NCI-H2029 treated with DMSO at 0.1 percent for 48 hours (cell line): ENCODE measurements at regions not wholly inside any gene's neighbourhood (a gene's known extent, or its start where the extent isn't known, plus 50 kb on each side); places are given as distances from the start of the nearest gene placed in this dataset.
"Not testable (repeated sequence)": the region's sequence is repeated elsewhere in the genome, so short reads cannot be mapped to it uniquely, and the experiment has no call there.

ENCODE experiments used
- DNase-seq: peaks from one replicate; lab custom pipeline; 2025; lab: John Stamatoyannopoulos, UW

DNA sequence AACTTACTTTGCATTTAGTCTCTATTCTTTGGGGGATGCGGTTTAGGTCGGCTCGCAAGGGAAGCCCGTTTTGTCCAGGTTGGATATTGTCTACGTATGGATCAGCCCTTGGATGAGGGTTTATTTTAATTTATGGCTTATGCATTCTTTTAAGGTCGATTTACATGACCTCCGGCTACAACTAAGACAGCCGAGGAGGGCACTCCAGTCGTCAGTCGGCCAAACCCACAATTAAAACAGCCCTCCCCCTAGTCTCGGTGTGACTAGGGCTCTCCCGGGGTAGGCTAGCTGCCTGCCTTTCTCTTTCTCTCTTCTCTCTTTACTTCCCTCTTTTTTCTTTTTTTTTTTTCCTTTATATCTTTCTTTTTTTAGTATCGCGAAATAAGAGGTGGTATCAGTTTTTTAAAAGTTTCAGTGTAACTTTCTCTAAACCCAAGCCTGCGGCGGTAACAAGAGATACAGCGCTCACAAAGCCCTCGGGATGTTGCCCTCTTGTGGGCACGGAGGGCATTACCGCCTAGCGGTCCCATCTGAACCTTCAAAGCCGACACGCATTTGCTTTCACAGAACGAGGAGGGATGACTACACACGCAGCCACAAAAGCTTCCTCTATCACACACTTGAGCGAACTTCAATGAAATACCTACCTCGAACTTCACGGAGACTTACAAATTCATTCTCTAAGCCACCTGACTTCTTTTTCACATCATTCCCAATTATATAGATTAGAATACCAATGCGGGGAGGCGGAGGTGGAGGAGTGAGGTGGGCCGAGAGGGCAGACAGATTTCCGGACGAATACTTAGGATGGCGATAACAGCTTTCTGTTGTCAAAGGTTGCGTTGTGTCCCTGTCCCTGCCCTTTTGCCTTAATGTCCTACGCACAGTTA lies 132.3 kb upstream of the C11orf58 start:
- DNase-seq, result peak; percentile 90

GRCh38 chr11:16605389-16605893 lies 133.0 kb upstream of the C11orf58 start:
- DNase-seq, result no peak

- DNase-seq, result no peak
Observed at GRCh38 chr11:16604794-16605388, 133.6 kb upstream of the C11orf58 start.

- no peak for DNase-seq
Observed at GRCh38 chr11:16603890-16604793, 134.3 kb upstream of the C11orf58 start.

- DNase-seq, result no peak
Observed at GRCh38 chr11:16603245-16603644, 135.2 kb upstream of the C11orf58 start.

- DNase-seq, result no peak
Observed at GRCh38 chr11:16598906-16599305, 139.5 kb upstream of the C11orf58 start.

DNA sequence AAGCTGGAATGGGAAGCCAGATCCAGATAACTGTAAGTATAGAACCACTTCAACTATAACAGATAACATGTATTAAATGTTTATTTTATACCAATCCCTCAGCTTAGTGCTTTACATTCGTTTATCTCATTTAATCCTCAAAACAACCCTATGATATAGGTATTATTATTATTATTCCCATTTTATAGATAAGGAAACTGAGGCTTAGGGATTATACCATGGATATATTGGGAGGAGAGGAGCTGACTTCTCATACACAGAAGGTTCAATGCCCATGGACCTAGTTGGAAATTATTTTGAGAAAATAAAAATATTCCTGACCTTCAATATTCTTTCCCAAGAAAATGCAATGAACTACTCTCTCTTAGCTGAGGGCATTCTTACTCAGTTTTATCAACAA lies 140.4 kb upstream of the C11orf58 start:
- no peak for DNase-seq

- DNase-seq, result no peak
Observed at GRCh38 chr11:16596231-16596630, 142.2 kb upstream of the C11orf58 start.

- no peak for DNase-seq
Observed at GRCh38 chr11:16591157-16591556, 147.3 kb upstream of the C11orf58 start.

- DNase-seq, result no peak
Observed at GRCh38 chr11:16587670-16588069, 150.8 kb upstream of the C11orf58 start.

GRCh38 chr11:16584569-16584968 lies 153.9 kb upstream of the C11orf58 start:
- no peak for DNase-seq

- DNase-seq, result not testable (repeated sequence)
Observed at GRCh38 chr11:16581078-16581477, 157.4 kb upstream of the C11orf58 start.

- no peak for DNase-seq
Observed at GRCh38 chr11:16577490-16577889, 161.0 kb upstream of the C11orf58 start.

- DNase-seq, result not testable (repeated sequence)
Observed at GRCh38 chr11:16574889-16575288, 163.6 kb upstream of the C11orf58 start.

DNA sequence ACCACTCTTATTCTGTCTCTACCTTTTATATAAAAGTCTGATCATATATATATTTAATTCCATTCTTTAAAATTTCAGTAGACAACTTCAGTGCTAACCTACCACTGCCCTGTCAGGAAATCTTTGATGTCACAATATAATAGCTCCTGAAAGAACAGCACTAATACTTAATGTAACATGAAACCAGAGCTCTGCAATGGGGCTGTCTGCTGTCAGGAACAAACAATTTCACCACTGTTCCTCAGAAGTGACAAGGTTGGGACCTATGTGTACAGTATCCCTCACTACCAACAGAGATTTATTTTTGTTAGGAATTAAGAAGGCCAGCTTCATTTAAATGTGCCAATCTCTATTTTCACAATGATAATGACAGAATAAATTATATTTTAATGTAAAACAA lies 165.5 kb upstream of the C11orf58 start:
- peak; percentile 22 for DNase-seq

- no peak for DNase-seq
Observed at GRCh38 chr11:16561150-16561549, 177.3 kb upstream of the C11orf58 start.

GRCh38 chr11:16558494-16558893 lies 180.0 kb upstream of the C11orf58 start:
- DNase-seq, result no peak

DNA sequence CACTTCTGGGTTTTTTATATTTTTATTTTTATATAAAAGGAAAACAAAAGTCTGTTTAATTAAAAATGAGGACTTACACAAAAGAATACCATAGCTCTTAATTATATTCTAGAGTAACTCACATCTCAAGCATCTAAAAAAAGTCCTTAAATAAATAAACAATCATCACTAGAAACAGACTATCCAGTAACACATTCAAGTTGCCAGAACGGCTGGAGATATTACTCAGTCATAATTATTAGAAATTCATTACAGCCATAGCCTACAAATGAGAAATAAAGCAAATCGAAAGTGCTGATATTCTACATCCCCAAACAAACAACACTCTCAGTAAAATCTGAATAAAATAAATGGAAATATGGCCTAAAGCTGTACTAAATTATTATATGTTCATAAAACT lies 182.5 kb upstream of the C11orf58 start:
- DNase-seq, result no peak

- DNase-seq, result no peak
Observed at GRCh38 chr11:16554361-16554760, 184.1 kb upstream of the C11orf58 start.

DNA sequence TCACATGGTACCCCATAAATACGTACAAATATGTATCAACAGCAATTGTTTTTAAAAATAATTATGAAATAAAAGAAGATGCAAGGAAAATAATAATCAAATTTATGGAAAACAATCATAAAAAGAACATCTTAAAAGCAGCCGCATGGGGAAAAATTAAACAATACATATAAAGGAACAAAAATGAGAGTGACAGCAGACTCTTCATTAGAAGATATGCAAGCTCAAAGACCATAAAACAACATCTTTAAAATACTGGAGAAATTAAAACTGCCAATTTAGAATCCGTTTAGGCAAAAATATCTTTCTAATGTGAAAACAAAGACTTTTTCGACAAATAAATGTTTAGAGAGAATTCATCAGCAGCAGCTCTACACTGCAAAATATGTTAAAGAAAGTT lies 190.6 kb upstream of the C11orf58 start:
- no peak for DNase-seq

GRCh38 chr11:16543642-16544041 lies 187.3 kb upstream of the SOX6 start:
- no peak for DNase-seq

GRCh38 chr11:16542353-16542752 lies 186.0 kb upstream of the SOX6 start:
- no peak for DNase-seq
